ENCODE measurements at regions not wholly inside any gene's neighbourhood (a gene's known extent, or its start where the extent isn't known, plus 50 kb on each side); places are given as distances from the start of the nearest gene placed in this dataset.
"Not testable (repeated sequence)": the region's sequence is repeated elsewhere in the genome, so short reads cannot be mapped to it uniquely, and the experiment has no call there.

- H3K4me1 ChIP-seq (ENCODE audit: low read length): no peaks in the 10 kb centered on the region
- H3K79me2 ChIP-seq (ENCODE audit: low read length): no peaks in the 10 kb centered on the region
- no peaks in the 10 kb centered on the region for H4K20me1 ChIP-seq (ENCODE audit: insufficient read depth, low read length)
- TF ChIP-seq EZH2phosphoT487 (IDR thresholded peaks at IDR 0.05; ENCODE audit: low read depth) (no peak), CTCF (IDR thresholded peaks at IDR 0.05; ENCODE audit: low read depth, low read length) (no peak)
- H3K4me3 ChIP-seq (ENCODE audit: low read length): no peak overlapping the region
- no peak overlapping the region for H3K9ac ChIP-seq (ENCODE audit: low read length)
- H3K27ac ChIP-seq (ENCODE audit: low read length): no peak overlapping the region
- no peak overlapping the region for H3K4me2 ChIP-seq (ENCODE audit: low read length)
- no peak overlapping the region for H2AFZ ChIP-seq (ENCODE audit: low read depth, low read length)
- no peaks in the 10 kb centered on the region for H3K36me3 ChIP-seq (replicated peaks; ENCODE audit: low read depth, low read length)
- H3K27me3 ChIP-seq (ENCODE audit: low read depth, low read length): no peaks in the 10 kb centered on the region
- H3K9me3 ChIP-seq (ENCODE audit: insufficient read depth, low read length): peaks cover 6% of the 10 kb centered on the region; the same call in 1 of the 2 replicates
Observed at GRCh38 chr12:58681730-58682129, 238.6 kb downstream of the LRIG3 start.

- Histone ChIP-seq H3K36me3 (replicated peaks; ENCODE audit: low read depth, low read length) (no peaks in the 10 kb centered on the region), H3K4me1 (ENCODE audit: low read length) (no peaks in the 10 kb centered on the region), H3K27me3 (ENCODE audit: low read depth, low read length) (no peaks in the 10 kb centered on the region), H2AFZ (ENCODE audit: low read depth, low read length) (no peak overlapping the region), H3K79me2 (ENCODE audit: low read length) (no peaks in the 10 kb centered on the region), H3K9me3 (ENCODE audit: insufficient read depth, low read length) (no peaks in the 10 kb centered on the region), H3K27ac (ENCODE audit: low read length) (no peak overlapping the region), H3K4me3 (ENCODE audit: low read length) (no peak overlapping the region), H3K9ac (ENCODE audit: low read length) (no peak overlapping the region), H3K4me2 (ENCODE audit: low read length) (no peak overlapping the region), H4K20me1 (ENCODE audit: insufficient read depth, low read length) (no peaks in the 10 kb centered on the region)
- no peak for TF ChIP-seq CTCF (IDR thresholded peaks at IDR 0.05; ENCODE audit: low read depth, low read length)
- TF ChIP-seq EZH2phosphoT487 (IDR thresholded peaks at IDR 0.05; ENCODE audit: low read depth): no peak
Observed at GRCh38 chr12:58695263-58695662, 225.0 kb downstream of the LRIG3 start.

- no peaks in the 10 kb centered on the region for H3K27me3 ChIP-seq (ENCODE audit: low read depth, low read length)
- no peak overlapping the region for H3K4me3 ChIP-seq (ENCODE audit: low read length)
- no peaks in the 10 kb centered on the region for H3K4me1 ChIP-seq (ENCODE audit: low read length)
- no peaks in the 10 kb centered on the region for H3K79me2 ChIP-seq (ENCODE audit: low read length)
- no peak overlapping the region for H3K4me2 ChIP-seq (ENCODE audit: low read length)
- H3K27ac ChIP-seq (ENCODE audit: low read length): no peak overlapping the region
- H4K20me1 ChIP-seq (ENCODE audit: insufficient read depth, low read length): no peaks in the 10 kb centered on the region
- H3K36me3 ChIP-seq (replicated peaks; ENCODE audit: low read depth, low read length): no peaks in the 10 kb centered on the region
- H3K9ac ChIP-seq (ENCODE audit: low read length): no peak overlapping the region
- no peak overlapping the region for H2AFZ ChIP-seq (ENCODE audit: low read depth, low read length)
- TF ChIP-seq EZH2phosphoT487 (IDR thresholded peaks at IDR 0.05; ENCODE audit: low read depth) (no peak), CTCF (IDR thresholded peaks at IDR 0.05; ENCODE audit: low read depth, low read length) (no peak)
- H3K9me3 ChIP-seq (ENCODE audit: insufficient read depth, low read length): no peaks in the 10 kb centered on the region
Observed at GRCh38 chr12:58701536-58701935, 218.8 kb downstream of the LRIG3 start.

- H3K27me3 ChIP-seq (ENCODE audit: low read depth, low read length): no peaks in the 10 kb centered on the region
- H3K9me3 ChIP-seq (ENCODE audit: insufficient read depth, low read length): no peaks in the 10 kb centered on the region
- H3K9ac ChIP-seq (ENCODE audit: low read length): no peak overlapping the region
- no peaks in the 10 kb centered on the region for H4K20me1 ChIP-seq (ENCODE audit: insufficient read depth, low read length)
- no peak overlapping the region for H3K4me3 ChIP-seq (ENCODE audit: low read length)
- no peak overlapping the region for H3K4me2 ChIP-seq (ENCODE audit: low read length)
- no peaks in the 10 kb centered on the region for H3K36me3 ChIP-seq (replicated peaks; ENCODE audit: low read depth, low read length)
- TF ChIP-seq CTCF (IDR thresholded peaks at IDR 0.05; ENCODE audit: low read depth, low read length) (no peak), EZH2phosphoT487 (IDR thresholded peaks at IDR 0.05; ENCODE audit: low read depth) (no peak)
- H3K79me2 ChIP-seq (ENCODE audit: low read length): no peaks in the 10 kb centered on the region
- H3K4me1 ChIP-seq (ENCODE audit: low read length): no peaks in the 10 kb centered on the region
- no peak overlapping the region for H2AFZ ChIP-seq (ENCODE audit: low read depth, low read length)
- no peak overlapping the region for H3K27ac ChIP-seq (ENCODE audit: low read length)
Observed at GRCh38 chr12:58703866-58704265, 216.4 kb downstream of the LRIG3 start.

GRCh38 chr12:58704770-58705169 lies 215.5 kb downstream of the LRIG3 start:
- H3K36me3 ChIP-seq (replicated peaks; ENCODE audit: low read depth, low read length): not testable (repeated sequence)

More at GRCh38 chr12:58704770-58705169, 215.5 kb downstream of the LRIG3 start:
- not testable (repeated sequence) for H3K4me1 ChIP-seq (ENCODE audit: low read length); H3K4me3 ChIP-seq (ENCODE audit: low read length); H3K9ac ChIP-seq (ENCODE audit: low read length); H3K27ac ChIP-seq (ENCODE audit: low read length); H2AFZ ChIP-seq (ENCODE audit: low read depth, low read length); H3K27me3 ChIP-seq (ENCODE audit: low read depth, low read length); H4K20me1 ChIP-seq (ENCODE audit: insufficient read depth, low read length); H3K79me2 ChIP-seq (ENCODE audit: low read length); H3K9me3 ChIP-seq (ENCODE audit: insufficient read depth, low read length); H3K4me2 ChIP-seq (ENCODE audit: low read length)
